GM12872 (cell line): ENCODE measurements at regions not wholly inside any gene's neighbourhood (a gene's known extent, or its start where the extent isn't known, plus 50 kb on each side); places are given as distances from the start of the nearest gene placed in this dataset.

Experiments used
- TF ChIP-seq, protein P1 (sequence below): IDR thresholded peaks from 3 replicates; pipeline ENCODE4 v1.5.1; 2011; ENCODE audit warnings: low read depth, mild to moderate bottlenecking, low read length, moderate library complexity; ENCODE audit not compliant: insufficient read depth

- TF ChIP-seq, protein P1, sequence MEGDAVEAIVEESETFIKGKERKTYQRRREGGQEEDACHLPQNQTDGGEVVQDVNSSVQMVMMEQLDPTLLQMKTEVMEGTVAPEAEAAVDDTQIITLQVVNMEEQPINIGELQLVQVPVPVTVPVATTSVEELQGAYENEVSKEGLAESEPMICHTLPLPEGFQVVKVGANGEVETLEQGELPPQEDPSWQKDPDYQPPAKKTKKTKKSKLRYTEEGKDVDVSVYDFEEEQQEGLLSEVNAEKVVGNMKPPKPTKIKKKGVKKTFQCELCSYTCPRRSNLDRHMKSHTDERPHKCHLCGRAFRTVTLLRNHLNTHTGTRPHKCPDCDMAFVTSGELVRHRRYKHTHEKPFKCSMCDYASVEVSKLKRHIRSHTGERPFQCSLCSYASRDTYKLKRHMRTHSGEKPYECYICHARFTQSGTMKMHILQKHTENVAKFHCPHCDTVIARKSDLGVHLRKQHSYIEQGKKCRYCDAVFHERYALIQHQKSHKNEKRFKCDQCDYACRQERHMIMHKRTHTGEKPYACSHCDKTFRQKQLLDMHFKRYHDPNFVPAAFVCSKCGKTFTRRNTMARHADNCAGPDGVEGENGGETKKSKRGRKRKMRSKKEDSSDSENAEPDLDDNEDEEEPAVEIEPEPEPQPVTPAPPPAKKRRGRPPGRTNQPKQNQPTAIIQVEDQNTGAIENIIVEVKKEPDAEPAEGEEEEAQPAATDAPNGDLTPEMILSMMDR, result no peak
Measured at GRCh38 chr13:39197647-39198007, 159.4 kb downstream of the NHLRC3 start.

GRCh38 chr13:39200249-39200910 lies 162.1 kb downstream of the NHLRC3 start:
- TF ChIP-seq, protein P1, result no peak

DNA sequence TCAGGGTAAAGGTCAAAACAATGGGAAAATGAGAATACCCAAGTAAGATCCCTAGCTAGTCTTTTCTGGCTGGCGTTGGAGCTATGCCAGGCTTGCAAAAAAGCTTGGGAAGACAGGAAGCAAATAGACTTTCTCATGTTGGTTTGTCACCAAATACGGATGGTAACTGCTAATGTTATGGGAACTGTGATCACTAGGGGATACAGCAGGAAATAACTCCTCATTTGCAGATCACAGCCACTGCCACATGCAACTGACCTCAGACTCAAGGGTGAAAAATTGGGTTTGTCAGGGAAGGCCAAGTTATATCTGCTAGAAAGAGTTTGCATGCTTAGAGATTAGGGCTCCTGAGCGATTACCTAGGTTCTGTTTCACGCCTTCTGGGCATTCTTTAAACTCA lies 162.9 kb downstream of the NHLRC3 start:
- TF ChIP-seq, protein P1, result no peak

DNA sequence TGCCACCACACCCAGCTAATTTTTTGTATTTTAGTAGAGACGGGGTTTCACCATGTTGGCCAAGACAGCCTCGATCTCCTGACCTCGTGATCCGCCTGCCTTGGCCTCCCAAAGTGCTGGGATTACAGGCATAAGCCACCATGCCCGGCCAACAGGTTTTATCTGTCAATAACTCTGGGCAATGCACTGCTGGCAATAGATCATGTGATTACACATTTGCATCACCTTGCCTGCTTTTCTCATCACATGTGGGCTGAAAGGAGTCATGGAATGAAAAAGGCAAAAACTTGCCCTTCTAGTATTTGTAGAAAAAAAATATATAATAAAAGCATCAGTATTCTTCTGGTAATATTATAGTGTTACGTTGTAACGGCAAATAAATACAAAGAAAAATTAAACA lies 164.5 kb downstream of the NHLRC3 start:
- TF ChIP-seq, protein P1, result no peak

GRCh38 chr13:39208636-39209035 lies 170.4 kb downstream of the NHLRC3 start:
- TF ChIP-seq, protein P1, result no peak

- TF ChIP-seq, protein P1, result no peak
Measured at GRCh38 chr13:39209731-39210531, 171.7 kb downstream of the NHLRC3 start.

GRCh38 chr13:39210961-39211534 lies 172.8 kb downstream of the NHLRC3 start:
- TF ChIP-seq, protein P1, result peak; percentile 18; the same call in 1 of the 3 replicates
